GM23248 (cell line): ENCODE measurements at regions not wholly inside any gene's neighbourhood (a gene's known extent, or its start where the extent isn't known, plus 50 kb on each side); places are given as distances from the start of the nearest gene placed in this dataset.

ENCODE experiments used
- EZH2 ChIP-seq: fragments of 200-600 bp; sonication (generic); IDR thresholded peaks from 2 replicates; pipeline ENCODE4 v1.6.1; 2018; ENCODE audit warnings: antibody characterized with exemption, mild to moderate bottlenecking; ENCODE audit not compliant: insufficient read depth, poor library complexity, severe bottlenecking
- EZH2phosphoT487 ChIP-seq: fragments of 200-600 bp; sonication (generic); IDR thresholded peaks from 2 replicates; pipeline ENCODE4 v1.6.1; 2018; ENCODE audit warnings: antibody characterized with exemption, moderate library complexity, mild to moderate bottlenecking, low read depth; ENCODE audit not compliant: insufficient read depth

- TF ChIP-seq EZH2phosphoT487 (no peak), EZH2 (no peak)
These were observed 102.2 kb upstream of the LPP start for GRCh38 chr3:188051801-188052168.
